ENCODE measurements at regions not wholly inside any gene's neighbourhood (a gene's known extent, or its start where the extent isn't known, plus 50 kb on each side); places are given as distances from the start of the nearest gene placed in this dataset.

DNA sequence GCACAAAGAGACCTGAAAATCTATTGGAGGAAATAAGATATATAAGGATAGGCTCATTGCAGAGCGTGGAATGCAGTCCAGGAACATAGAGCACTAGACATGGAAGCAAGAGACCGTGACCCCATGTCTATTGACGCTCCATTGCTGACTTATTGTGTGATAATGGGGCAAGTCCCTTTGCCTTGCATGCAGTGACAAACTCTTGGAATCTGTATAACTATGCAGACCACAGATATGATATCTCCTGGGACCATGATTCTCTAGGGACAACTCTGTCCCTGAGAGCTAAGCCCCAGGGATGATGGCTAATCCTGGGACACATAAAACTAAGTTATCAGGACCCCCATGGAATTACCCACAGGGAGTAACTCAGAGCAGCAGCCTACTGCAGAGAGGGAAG, 73.1 kb upstream of the PRDX6 start:
- H2BK20ac ChIP-seq (ENCODE audit: low read length): no peak overlapping the region
- no peak overlapping the region for H3K14ac ChIP-seq (ENCODE audit: insufficient read length)
- H2AFZ ChIP-seq (ENCODE audit: low read length): no peak overlapping the region
- no peak overlapping the region for H4K8ac ChIP-seq (ENCODE audit: extremely low read depth, insufficient read depth, low read length)
- no peak for FAIRE-seq
- H2BK5ac ChIP-seq (ENCODE audit: low read depth, low read length): no peak overlapping the region
- ChIA-PET POLR2A (ENCODE audit: partially characterized antibody) (no interaction called here), CTCF (ENCODE audit: partially characterized antibody) (no interaction called here)
- no peaks in the 10 kb centered on the region for H3K9me3 ChIP-seq (ENCODE audit: insufficient read depth in 2 of 2, low read depth in 1 of 2, low read length in 1 of 2)
- H2BK120ac ChIP-seq (replicated peaks; ENCODE audit: low read depth, low read length): no peak overlapping the region
- no peak overlapping the region for H3K18ac ChIP-seq (ENCODE audit: extremely low read depth, low read length)
- H3K27ac ChIP-seq (ENCODE audit: low read depth, low read length): no peak overlapping the region
- no peak overlapping the region for H3K56ac ChIP-seq (replicated peaks; ENCODE audit: insufficient read length, low read depth, low read length)
- no peak overlapping the region for H4K91ac ChIP-seq (replicated peaks; ENCODE audit: insufficient read length, low read length)
- H4K5ac ChIP-seq (ENCODE audit: insufficient read length, low read depth, low read length): no peak overlapping the region
- WGBS, 2 experiments (ENCODE audit: extremely low coverage in 1 of 2, insufficient coverage in 1 of 2, insufficient read length in 1 of 2, insufficient replicate concordance in 2 of 2, low coverage in 1 of 2, low lambda C conversion rate in 2 of 2, missing lambda C conversion rate in 1 of 2): 95% methylated on average over 3 of the region's 3 CpGs; no CpG with 5 or more reads in 1 of the 2 experiments
- H4K20me1 ChIP-seq (replicated peaks in 1 of 2; ENCODE audit: control insufficient read depth in 1 of 2, insufficient read depth in 2 of 2, low read length in 2 of 2): no peaks in the 10 kb centered on the region
- DNase-seq (ENCODE audit: low read depth in 1 of 2, low spot score in 2 of 2): no peak
- no peak overlapping the region for H3K23ac ChIP-seq (ENCODE audit: insufficient read length)
- H3K9ac ChIP-seq (replicated peaks in 1 of 4; ENCODE audit: extremely low read depth in 1 of 4, low read depth in 3 of 4, low read length in 3 of 4): no peak overlapping the region
- no peak overlapping the region for H2AK5ac ChIP-seq (ENCODE audit: low read depth, low read length)
- H2BK12ac ChIP-seq (ENCODE audit: low read depth, low read length): no peak overlapping the region
- H3K23me2 ChIP-seq (ENCODE audit: low read depth, low read length): no peaks in the 10 kb centered on the region
- peaks cover 0 to 12% (median 6%) of the 10 kb centered on the region in 4 experiments; a peak in 5 of 7 replicates for H3K4me1 ChIP-seq (replicated peaks in 1 of 4; ENCODE audit: control insufficient read depth in 3 of 4, insufficient read depth in 4 of 4, low read length in 3 of 4)
- H3K4ac ChIP-seq (replicated peaks; ENCODE audit: insufficient read length, low read depth, low read length): peak overlapping the region; percentile 33
- H3K36me3 ChIP-seq (ENCODE audit: control insufficient read depth in 2 of 4, insufficient read depth in 4 of 4, low read length in 3 of 4): no peaks in the 10 kb centered on the region
- H3K79me1 ChIP-seq (ENCODE audit: low read depth, low read length): no peaks in the 10 kb centered on the region
- TF ChIP-seq KDM1A (IDR thresholded peaks at IDR 0.05; ENCODE audit: borderline replicate concordance, low read length): no peak
- TF ChIP-seq CEBPB (IDR thresholded peaks at IDR 0.05; ENCODE audit: low read depth, low read length): no peak
- TF ChIP-seq TAF1 (IDR thresholded peaks at IDR 0.05; ENCODE audit: low read depth, low read length): no peak
- no peak for TF ChIP-seq GTF2F1 (IDR thresholded peaks at IDR 0.05; ENCODE audit: borderline replicate concordance, low read depth, low read length)
- TF ChIP-seq ZNF274 (IDR thresholded peaks at IDR 0.05; ENCODE audit: borderline replicate concordance, extremely low read depth, low read length): no peak
- no peak for TF ChIP-seq USF2 (IDR thresholded peaks at IDR 0.05; ENCODE audit: low read length)
- no peak for TF ChIP-seq RFX5 (IDR thresholded peaks at IDR 0.05; ENCODE audit: borderline replicate concordance, low read depth, low read length)
- H3K79me2 ChIP-seq (ENCODE audit: control insufficient read depth in 1 of 2, insufficient read depth in 2 of 2, low read length in 2 of 2): no peaks in the 10 kb centered on the region
- H3K4me2 ChIP-seq (ENCODE audit: insufficient read depth in 1 of 2, low read depth in 2 of 2, low read length in 2 of 2): no peak overlapping the region
- no peak overlapping the region for H2BK15ac ChIP-seq (ENCODE audit: low read length)
- no peaks in the 10 kb centered on the region for H3K27me3 ChIP-seq (replicated peaks in 1 of 4; ENCODE audit: control insufficient read depth in 3 of 4, extremely low read depth in 1 of 4, insufficient read depth in 3 of 4, low read length in 3 of 4)
- no peak overlapping the region for H3K4me3 ChIP-seq (ENCODE audit: extremely low read depth in 1 of 4, insufficient read depth in 2 of 4, low read depth in 3 of 4, low read length in 4 of 4)

Data from H1 (cell line).